Endothelial cell of umbilical vein (primary cell): ENCODE measurements at regions not wholly inside any gene's neighbourhood (a gene's known extent, or its start where the extent isn't known, plus 50 kb on each side); places are given as distances from the start of the nearest gene placed in this dataset.

Source experiments
- BruUV-seq: library from RNA; stranded (reverse); fragments of 400-500 nt; replicated peaks from 2 replicates; lab custom pipeline; 2021; lab: Mats Ljungman, UMichigan
- CTCF ChIA-PET: fragments of 300-600, 350-600 bp; sonication (Branson Sonifier 250); formaldehyde crosslinking; loops from one replicate; lab custom pipeline; 2021; ENCODE audit warnings: antibody characterized with exemption, inconsistent platforms; lab: Charles Lee
- POLR2A ChIA-PET: fragments of 300-600, 350-600 bp; sonication (Branson Sonifier 250); formaldehyde crosslinking; loops from one replicate; lab custom pipeline; 2021; ENCODE audit warnings: antibody characterized with exemption, inconsistent platforms; lab: Charles Lee
- DNase-seq: peaks from one replicate; pipeline ENCODE4 v3.0.0-alpha.2; 2011; ENCODE audit warnings: low read depth, low spot score
- FAIRE-seq: peaks from 2 replicates; lab custom pipeline; 2011; peaks lifted over from hg19 to GRCh38; lab: Jason Lieb, UNC
- H2AFZ ChIP-seq: 2 replicates; pipeline ENCODE4 v1.6.0; 2012; ENCODE audit warnings: low read depth, low read length, control low read depth, inconsistent platforms
- H3K27ac ChIP-seq: 2 replicates; pipeline ENCODE4 v1.5.1; 2011; ENCODE audit warnings: low read depth, mild to moderate bottlenecking, control low read depth, low read length, moderate library complexity; ENCODE audit not compliant: insufficient read depth
- H3K27me3 ChIP-seq, 2 experiments: 2 replicates each; pipeline versions ENCODE4 v1.6.0 to v1.6.1; 2011; ENCODE audit warnings: low read length in 2 of 2, mixed read lengths in 1 of 2; ENCODE audit not compliant: control insufficient read depth in 2 of 2, insufficient read depth in 2 of 2
- H3K36me3 ChIP-seq, 2 experiments: 2 replicates in 1 of 2; 3 replicates in 1 of 2; pipeline ENCODE4 v1.5.1; 2011; ENCODE audit warnings: low read length in 2 of 2, mild to moderate bottlenecking in 1 of 2, moderate library complexity in 1 of 2; ENCODE audit not compliant: control insufficient read depth in 2 of 2, insufficient read depth in 2 of 2; ENCODE audit errors: extremely low read depth in 1 of 2
- H3K4me1 ChIP-seq: 3 replicates; pipeline ENCODE4 v1.5.1; 2011; ENCODE audit warnings: mild to moderate bottlenecking, low read length; ENCODE audit not compliant: control insufficient read depth, insufficient read depth; ENCODE audit errors: extremely low read depth
- H3K4me2 ChIP-seq: 2 replicates; pipeline ENCODE4 v1.6.1; 2011; ENCODE audit warnings: low read length, control low read depth, mixed read lengths; ENCODE audit not compliant: insufficient read depth
- H3K4me3 ChIP-seq, 3 experiments: fragments of 200-600 bp in 1 of 3; sonication (generic), shearing (Covaris generic) in 1 of 3; replicated peaks in 1 of 3; 2 replicates each; pipeline ENCODE4 v1.5.1; 2011 to 2016; ENCODE audit warnings: control low read depth in 3 of 3, low read length in 3 of 3, mild to moderate bottlenecking in 2 of 3, inconsistent platforms in 1 of 3, low read depth in 1 of 3, moderate library complexity in 1 of 3; ENCODE audit not compliant: insufficient read depth in 1 of 3
- H3K79me2 ChIP-seq: 2 replicates; pipeline ENCODE4 v1.6.0; 2012; ENCODE audit warnings: low read length, inconsistent platforms; ENCODE audit not compliant: control insufficient read depth, insufficient read depth
- H3K9ac ChIP-seq: replicated peaks from 2 replicates; pipeline ENCODE3; 2011; ENCODE audit warnings: low read length, control low read depth; ENCODE audit not compliant: insufficient read depth; ENCODE audit errors: extremely low read depth
- H3K9me1 ChIP-seq: replicated peaks from 3 replicates; pipeline ENCODE4 v1.6.0; 2011; ENCODE audit warnings: mild to moderate bottlenecking, low read length; ENCODE audit not compliant: control insufficient read depth, insufficient read depth; ENCODE audit errors: extremely low read depth
- H3K9me3 ChIP-seq: replicated peaks from 2 replicates; pipeline ENCODE4 v1.5.1; 2012; ENCODE audit warnings: low read length, inconsistent platforms; ENCODE audit not compliant: control insufficient read depth, insufficient read depth
- H4K20me1 ChIP-seq: replicated peaks from 2 replicates; pipeline ENCODE3; 2011; ENCODE audit warnings: mild to moderate bottlenecking, low read length; ENCODE audit not compliant: control insufficient read depth, insufficient read depth; ENCODE audit errors: extremely low read depth
- EZH2 ChIP-seq: IDR thresholded peaks from 2 replicates; pipeline ENCODE4 v1.6.1; 2012; ENCODE audit warnings: borderline replicate concordance, low read depth, mild to moderate bottlenecking, moderate library complexity, low read length, inconsistent platforms; ENCODE audit not compliant: severe bottlenecking
- FOS ChIP-seq: IDR thresholded peaks from 2 replicates; pipeline ENCODE4 v1.6.1; 2011; ENCODE audit warnings: mild to moderate bottlenecking, low read length, moderate library complexity, borderline replicate concordance; ENCODE audit not compliant: insufficient read depth
- GATA2 ChIP-seq: IDR thresholded peaks from 2 replicates; pipeline ENCODE4 v1.7.0; 2011; ENCODE audit warnings: low read depth, mild to moderate bottlenecking, moderate library complexity, mixed read lengths, low read length; ENCODE audit not compliant: insufficient read length, insufficient read depth
- JUN ChIP-seq: IDR thresholded peaks from 2 replicates; pipeline ENCODE4 v1.6.1; 2011; ENCODE audit warnings: borderline replicate concordance, low read depth; ENCODE audit not compliant: insufficient read length, insufficient read depth
- MYC ChIP-seq: IDR thresholded peaks from one replicate; pipeline ENCODE4 v1.6.1; 2011; ENCODE audit warnings: mild to moderate bottlenecking, low read depth, low read length
- POLR2A ChIP-seq: IDR thresholded peaks from 2 replicates; pipeline ENCODE4 v1.6.1; 2012; ENCODE audit warnings: low read depth, mild to moderate bottlenecking, control low read depth, low read length
- POLR2AphosphoS5 ChIP-seq: IDR thresholded peaks from 2 replicates; pipeline ENCODE4 v1.6.1; 2012; ENCODE audit warnings: low read depth, mild to moderate bottlenecking, control low read depth, low read length, moderate library complexity; ENCODE audit not compliant: insufficient read depth
- dilution Hi-C: fragments of 300-500 bp; cut with MboI; formaldehyde crosslinking; loops from one replicate; pipeline ENCODE4 v1.15.0; 2019; ENCODE audit warnings: low sequenced_read_pairs; ENCODE audit not compliant: extremely low pct_ligation_motif_present
- intact Hi-C: fragments of 100-400 bp; cut with micrococcal nuclease; formaldehyde crosslinking; loops from one replicate; pipeline ENCODE4 v1.10.0; 2022
- TF ChIP-seq, protein P1 (sequence below): IDR thresholded peaks from 2 replicates; pipeline ENCODE4 v1.6.1; 2011; ENCODE audit not compliant: insufficient read depth, insufficient read length
- TF ChIP-seq, protein P2 (sequence below), 2 donors: IDR thresholded peaks; 1 replicate in 1 of 2; 2 replicates in 1 of 2; pipeline ENCODE4 v1.5.1; 2011; ENCODE audit warnings: low read length in 2 of 2, mild to moderate bottlenecking in 2 of 2, moderate library complexity in 2 of 2, control low read depth in 1 of 2, inconsistent platforms in 1 of 2, low read depth in 1 of 2; ENCODE audit not compliant: insufficient read depth in 1 of 2; ENCODE audit errors: extremely low read depth in 1 of 2

DNA sequence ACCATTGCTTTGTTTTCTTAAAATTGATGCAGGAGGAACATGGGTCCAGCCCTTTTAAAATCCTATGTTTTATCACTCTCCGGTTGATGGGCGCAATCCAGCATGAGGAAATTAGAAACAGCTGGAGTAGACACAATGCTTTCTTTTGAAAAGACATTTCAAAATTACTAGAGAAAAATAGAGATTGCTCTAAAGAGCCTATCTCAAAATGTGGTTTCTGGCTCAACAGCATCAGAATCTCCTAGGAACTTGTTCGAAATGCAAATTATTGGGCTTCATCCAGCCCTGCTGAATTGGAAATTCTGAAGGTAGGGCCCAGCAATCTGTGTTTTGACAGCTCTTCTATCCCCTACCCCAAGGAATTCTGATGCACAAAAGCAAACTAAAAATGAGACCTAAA lies 190.8 kb upstream of the BMP2 start:
- Histone ChIP-seq H3K9me3 (no peaks in the 10 kb centered on the region), H3K79me2 (no peaks in the 10 kb centered on the region), H3K4me1 (peaks cover 23% of the 10 kb centered on the region), H3K4me2 (peak overlapping the region; percentile 57), H3K9me1 (no peaks in the 10 kb centered on the region), H3K27me3 (no peaks in the 10 kb centered on the region), H4K20me1 (no peaks in the 10 kb centered on the region), H3K36me3 (no peaks in the 10 kb centered on the region), H3K4me3 (no peak overlapping the region), H3K9ac (no peak overlapping the region), H2AFZ (no peak overlapping the region), H3K27ac (peak overlapping the region; percentile 37)
- DNase-seq: no peak
- intact Hi-C loops: loop anchor here (1.0 kb wide), 1 partner anchor 14 kb away; no protein-coding TSS in a partner anchor
- dilution Hi-C loops: no loop called here
- POLR2A ChIA-PET: no interaction called here
- no TSS peak for BruUV-seq
- TF ChIP-seq, protein P1, sequence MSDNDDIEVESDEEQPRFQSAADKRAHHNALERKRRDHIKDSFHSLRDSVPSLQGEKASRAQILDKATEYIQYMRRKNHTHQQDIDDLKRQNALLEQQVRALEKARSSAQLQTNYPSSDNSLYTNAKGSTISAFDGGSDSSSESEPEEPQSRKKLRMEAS: no peak
- no peak for TF ChIP-seq POLR2A
- no peak for TF ChIP-seq FOS
- TF ChIP-seq MYC: no peak
- TF ChIP-seq JUN: no peak
- TF ChIP-seq, protein P2, sequence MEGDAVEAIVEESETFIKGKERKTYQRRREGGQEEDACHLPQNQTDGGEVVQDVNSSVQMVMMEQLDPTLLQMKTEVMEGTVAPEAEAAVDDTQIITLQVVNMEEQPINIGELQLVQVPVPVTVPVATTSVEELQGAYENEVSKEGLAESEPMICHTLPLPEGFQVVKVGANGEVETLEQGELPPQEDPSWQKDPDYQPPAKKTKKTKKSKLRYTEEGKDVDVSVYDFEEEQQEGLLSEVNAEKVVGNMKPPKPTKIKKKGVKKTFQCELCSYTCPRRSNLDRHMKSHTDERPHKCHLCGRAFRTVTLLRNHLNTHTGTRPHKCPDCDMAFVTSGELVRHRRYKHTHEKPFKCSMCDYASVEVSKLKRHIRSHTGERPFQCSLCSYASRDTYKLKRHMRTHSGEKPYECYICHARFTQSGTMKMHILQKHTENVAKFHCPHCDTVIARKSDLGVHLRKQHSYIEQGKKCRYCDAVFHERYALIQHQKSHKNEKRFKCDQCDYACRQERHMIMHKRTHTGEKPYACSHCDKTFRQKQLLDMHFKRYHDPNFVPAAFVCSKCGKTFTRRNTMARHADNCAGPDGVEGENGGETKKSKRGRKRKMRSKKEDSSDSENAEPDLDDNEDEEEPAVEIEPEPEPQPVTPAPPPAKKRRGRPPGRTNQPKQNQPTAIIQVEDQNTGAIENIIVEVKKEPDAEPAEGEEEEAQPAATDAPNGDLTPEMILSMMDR (IDR thresholded peaks at IDR 0.05; ENCODE audit: extremely low read depth in 1 of 2, insufficient read depth in 1 of 2, low read depth in 1 of 2, low read length in 2 of 2): no peak
- no peak for TF ChIP-seq GATA2
- TF ChIP-seq POLR2AphosphoS5: no peak
- TF ChIP-seq EZH2: no peak
- no peak for FAIRE-seq
- CTCF ChIA-PET: interaction anchor here (1.3 to 1.9 kb wide), 2 partner anchors 11 kb away, joined by 3 to 6 read pairs; no protein-coding TSS in a partner anchor
